ENCODE measurements at regions not wholly inside any gene's neighbourhood (a gene's known extent, or its start where the extent isn't known, plus 50 kb on each side); places are given as distances from the start of the nearest gene placed in this dataset.

DNA sequence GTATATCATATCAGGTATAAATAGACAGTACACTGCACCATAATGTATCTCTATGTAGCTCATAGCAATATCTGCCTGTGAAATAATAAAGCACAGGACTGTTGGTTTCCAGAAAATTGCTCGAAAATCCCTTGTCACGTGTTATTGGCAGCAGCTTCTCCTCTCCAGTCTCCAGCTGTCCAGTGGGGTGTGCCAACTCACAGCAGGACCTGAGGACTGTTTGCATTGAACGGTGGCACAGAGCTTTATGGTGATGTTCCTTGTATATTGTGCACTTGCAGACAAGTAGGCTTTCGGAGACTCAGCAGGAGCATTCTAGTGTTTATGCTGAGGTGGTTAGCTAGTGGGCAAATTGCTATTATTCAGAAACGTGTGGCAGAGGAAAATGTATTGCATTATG is 182.2 kb upstream of the ATP5MC3 start:
- H3K4me3 ChIP-seq (replicated peaks in 1 of 2; ENCODE audit: low read depth in 2 of 2, low read length in 2 of 2) = no peak overlapping the region
- DNase-seq (ENCODE audit: low read depth in 2 of 2) = no peak
- TF ChIP-seq, protein P1, sequence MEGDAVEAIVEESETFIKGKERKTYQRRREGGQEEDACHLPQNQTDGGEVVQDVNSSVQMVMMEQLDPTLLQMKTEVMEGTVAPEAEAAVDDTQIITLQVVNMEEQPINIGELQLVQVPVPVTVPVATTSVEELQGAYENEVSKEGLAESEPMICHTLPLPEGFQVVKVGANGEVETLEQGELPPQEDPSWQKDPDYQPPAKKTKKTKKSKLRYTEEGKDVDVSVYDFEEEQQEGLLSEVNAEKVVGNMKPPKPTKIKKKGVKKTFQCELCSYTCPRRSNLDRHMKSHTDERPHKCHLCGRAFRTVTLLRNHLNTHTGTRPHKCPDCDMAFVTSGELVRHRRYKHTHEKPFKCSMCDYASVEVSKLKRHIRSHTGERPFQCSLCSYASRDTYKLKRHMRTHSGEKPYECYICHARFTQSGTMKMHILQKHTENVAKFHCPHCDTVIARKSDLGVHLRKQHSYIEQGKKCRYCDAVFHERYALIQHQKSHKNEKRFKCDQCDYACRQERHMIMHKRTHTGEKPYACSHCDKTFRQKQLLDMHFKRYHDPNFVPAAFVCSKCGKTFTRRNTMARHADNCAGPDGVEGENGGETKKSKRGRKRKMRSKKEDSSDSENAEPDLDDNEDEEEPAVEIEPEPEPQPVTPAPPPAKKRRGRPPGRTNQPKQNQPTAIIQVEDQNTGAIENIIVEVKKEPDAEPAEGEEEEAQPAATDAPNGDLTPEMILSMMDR (IDR thresholded peaks at IDR 0.05; ENCODE audit: low read depth, low read length) = no peak

DNA sequence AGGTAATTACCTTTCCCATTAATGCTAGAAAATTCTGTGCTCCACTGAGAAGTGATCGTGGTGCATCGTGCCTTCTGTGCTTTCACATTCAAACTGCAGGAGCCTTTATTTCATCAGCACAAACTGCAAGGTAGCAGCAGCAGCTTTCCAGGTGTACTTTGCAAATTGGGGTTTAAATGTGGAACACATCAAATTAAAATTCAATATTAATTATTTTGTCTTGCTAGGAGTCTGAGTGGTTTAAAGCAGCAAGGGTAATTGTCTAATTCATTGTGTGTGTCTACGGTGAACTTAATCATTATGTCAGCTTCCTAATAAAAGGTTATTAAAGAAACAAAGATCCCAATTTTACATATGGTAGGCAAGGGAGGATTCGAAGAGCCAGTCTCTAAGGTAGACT is 180.8 kb upstream of the ATP5MC3 start:
- DNase-seq (ENCODE audit: low read depth in 2 of 2) = no peak

GRCh38 chr2:175359710-175360109 is 178.2 kb upstream of the ATP5MC3 start:
- TF ChIP-seq, protein P1 (IDR thresholded peaks at IDR 0.05; ENCODE audit: low read depth, low read length) = no peak
- no peak overlapping the region for H3K4me3 ChIP-seq (replicated peaks in 1 of 2; ENCODE audit: low read depth in 2 of 2, low read length in 2 of 2)
- no peak for DNase-seq (ENCODE audit: low read depth in 2 of 2)

More for the DNA sequence above, 180.8 kb upstream of the ATP5MC3 start:
- H3K4me3 ChIP-seq (replicated peaks in 1 of 2; ENCODE audit: low read depth in 2 of 2, low read length in 2 of 2) = no peak overlapping the region
- TF ChIP-seq, protein P1 (IDR thresholded peaks at IDR 0.05; ENCODE audit: low read depth, low read length) = no peak

DNA sequence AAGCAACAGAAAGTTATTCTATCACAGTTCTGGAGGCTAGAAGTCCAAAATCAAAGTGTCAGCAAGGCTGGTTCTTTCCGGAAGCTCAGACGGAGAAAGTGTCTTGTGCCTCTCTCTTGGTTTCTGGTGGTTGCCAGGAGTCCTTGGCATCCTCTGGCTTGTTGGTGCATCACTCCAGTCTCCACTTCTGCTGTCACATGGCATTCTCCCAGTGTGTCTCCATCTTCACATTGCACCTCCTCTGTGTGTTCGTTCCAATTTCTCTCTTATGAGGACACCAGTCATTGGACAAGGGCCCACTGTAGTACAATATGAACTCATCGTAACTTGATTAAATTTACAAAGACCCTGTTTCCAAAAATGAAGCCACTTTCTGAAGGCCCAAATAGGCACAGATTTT is 175.4 kb upstream of the ATP5MC3 start:
- TF ChIP-seq, protein P1 (IDR thresholded peaks at IDR 0.05; ENCODE audit: low read depth, low read length) = no peak
- H3K4me3 ChIP-seq (replicated peaks in 1 of 2; ENCODE audit: low read depth in 2 of 2, low read length in 2 of 2) = no peak overlapping the region
- DNase-seq (ENCODE audit: low read depth in 2 of 2) = no peak

DNA sequence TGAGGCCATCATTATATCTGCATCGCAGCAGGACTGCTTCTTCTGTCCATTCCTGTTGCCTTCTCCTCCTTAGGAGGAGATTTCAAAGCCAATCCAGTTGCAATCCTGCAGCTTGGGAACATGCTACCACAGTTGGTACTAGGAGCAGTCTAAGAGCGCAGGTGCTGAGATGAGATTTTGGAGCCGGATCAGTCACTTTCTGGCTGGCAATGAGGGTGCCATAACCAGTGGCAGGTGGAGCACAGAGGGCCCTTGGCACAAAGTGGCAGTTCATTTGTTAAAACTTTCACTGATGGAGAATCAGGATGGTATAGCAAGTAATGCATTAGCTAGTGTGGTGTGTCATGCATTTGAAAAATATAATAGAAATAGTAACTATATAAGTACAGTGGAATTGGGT is 173.7 kb upstream of the ATP5MC3 start:
- TF ChIP-seq, protein P1 (IDR thresholded peaks at IDR 0.05; ENCODE audit: low read depth, low read length) = no peak
- no peak for DNase-seq (ENCODE audit: low read depth in 2 of 2)
- no peak overlapping the region for H3K4me3 ChIP-seq (replicated peaks in 1 of 2; ENCODE audit: low read depth in 2 of 2, low read length in 2 of 2)

DNA sequence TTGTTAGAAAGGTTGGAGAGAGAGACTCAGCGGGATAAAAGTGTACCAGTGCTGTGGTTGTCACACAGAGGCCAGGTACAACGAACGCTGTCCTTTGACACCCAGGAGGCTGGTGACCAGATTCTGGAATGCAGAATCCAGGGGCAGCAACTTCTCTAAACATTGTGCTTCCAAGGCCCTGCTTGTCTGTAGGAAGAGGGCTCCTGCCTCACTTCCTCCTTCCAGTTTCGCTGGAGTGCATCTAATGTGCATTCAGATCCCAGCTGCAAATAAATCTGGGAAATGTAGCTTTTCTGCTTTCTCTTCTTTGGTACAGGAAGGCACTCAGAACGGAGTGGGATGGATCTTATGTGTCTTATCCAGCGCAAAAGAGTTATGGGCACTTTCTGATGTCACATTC is 171.8 kb upstream of the ATP5MC3 start:
- DNase-seq (ENCODE audit: low read depth in 2 of 2) = no peak
- no peak overlapping the region for H3K4me3 ChIP-seq (replicated peaks in 1 of 2; ENCODE audit: low read depth in 2 of 2, low read length in 2 of 2)
- TF ChIP-seq, protein P1 (IDR thresholded peaks at IDR 0.05; ENCODE audit: low read depth, low read length) = no peak

- no peak overlapping the region for H3K4me3 ChIP-seq (replicated peaks in 1 of 2; ENCODE audit: low read depth in 2 of 2, low read length in 2 of 2)
- TF ChIP-seq, protein P1 (IDR thresholded peaks at IDR 0.05; ENCODE audit: low read depth, low read length) = no peak
Measured at GRCh38 chr2:175351512-175351911, 170.0 kb upstream of the ATP5MC3 start.

More at GRCh38 chr2:175351512-175351911, 170.0 kb upstream of the ATP5MC3 start:
- DNase-seq (ENCODE audit: low read depth in 2 of 2) = no peak

All from cardiac fibroblast (primary cell).